IMR-90 (cell line): ENCODE measurements at regions not wholly inside any gene's neighbourhood (a gene's known extent, or its start where the extent isn't known, plus 50 kb on each side); places are given as distances from the start of the nearest gene placed in this dataset.

Experiments used
- ATAC-seq: fragments of 200-7000 bp; cut with Tn5 transposase; 2 replicates; pipeline ENCODE4 v1.9.1; 2020; ENCODE audit warnings: low read depth, mild to moderate bottlenecking, moderate library complexity
- BruUV-seq: library from RNA; stranded (reverse); fragments of 400-500 nt; replicated peaks from 2 replicates; lab custom pipeline; 2021; lab: Mats Ljungman, UMichigan
- CTCF ChIA-PET: fragments of 300-600 bp; formaldehyde crosslinking; extraction: SDS; loops from one replicate; lab custom pipeline; 2021; ENCODE audit warnings: antibody characterized with exemption; lab: Yijun Ruan, JAX
- POLR2A ChIA-PET: fragments of 300-600 bp; sonication (Branson Sonifier 250); formaldehyde crosslinking; loops from one replicate; lab custom pipeline; 2022; ENCODE audit warnings: antibody characterized with exemption; ENCODE audit not compliant: unreplicated experiment; lab: Charles Lee
- DNase-seq: peaks from one replicate; pipeline ENCODE4 v3.0.0; 2013
- H2AFZ ChIP-seq: replicated peaks from 2 replicates; pipeline ENCODE3; 2013; ENCODE audit warnings: low read length, mild to moderate bottlenecking; ENCODE audit not compliant: poor library complexity
- H2AK5ac ChIP-seq: 2 replicates; pipeline ENCODE4 v1.6.1; 2013; ENCODE audit warnings: low read depth, low read length, inconsistent platforms
- H2AK9ac ChIP-seq: replicated peaks from 2 replicates; pipeline ENCODE3; 2013; ENCODE audit warnings: mild to moderate bottlenecking, low read depth, low read length, moderate library complexity; ENCODE audit not compliant: poor library complexity
- H2BK120ac ChIP-seq: 2 replicates; pipeline ENCODE4 v1.6.1; 2013; ENCODE audit warnings: low read depth, low read length, inconsistent platforms
- H2BK15ac ChIP-seq: 3 replicates; pipeline ENCODE4 v1.6.1; 2013; ENCODE audit warnings: low read depth, low read length, inconsistent platforms
- H2BK20ac ChIP-seq: 2 replicates; pipeline ENCODE4 v1.6.1; 2013; ENCODE audit warnings: low read depth, mild to moderate bottlenecking, inconsistent platforms, low read length, moderate library complexity
- H2BK5ac ChIP-seq: 2 replicates; pipeline ENCODE4 v1.6.1; 2013; ENCODE audit warnings: mild to moderate bottlenecking, low read depth, low read length, inconsistent platforms; ENCODE audit not compliant: poor library complexity, severe bottlenecking
- H3K14ac ChIP-seq: replicated peaks from 2 replicates; pipeline ENCODE4 v1.6.1; 2013; ENCODE audit warnings: low read depth, low read length, inconsistent platforms
- H3K18ac ChIP-seq: 2 replicates; pipeline ENCODE4 v1.6.1; 2013; ENCODE audit warnings: low read depth, low read length, control low read depth
- H3K23ac ChIP-seq: 2 replicates; pipeline ENCODE4 v1.6.1; 2013; ENCODE audit warnings: low read depth, low read length, inconsistent platforms
- H3K27ac ChIP-seq: 2 replicates; pipeline ENCODE4 v1.5.1; 2013; ENCODE audit warnings: mild to moderate bottlenecking, control low read depth, low read length; ENCODE audit not compliant: insufficient read depth
- H3K27me3 ChIP-seq: 2 replicates; pipeline ENCODE4 v1.6.1; 2013; ENCODE audit warnings: low read length; ENCODE audit not compliant: control insufficient read depth, insufficient read depth
- H3K36me3 ChIP-seq: 2 replicates; pipeline ENCODE4 v1.6.1; 2013; ENCODE audit warnings: low read length, mixed read lengths; ENCODE audit not compliant: control insufficient read depth, insufficient read depth
- H3K4ac ChIP-seq: 2 replicates; pipeline ENCODE4 v1.6.1; 2013; ENCODE audit warnings: low read depth, low read length, inconsistent platforms
- H3K4me1 ChIP-seq: 2 replicates; pipeline ENCODE4 v1.6.1; 2013; ENCODE audit warnings: low read length, mixed read lengths; ENCODE audit not compliant: control insufficient read depth, insufficient read depth
- H3K4me2 ChIP-seq: 2 replicates; pipeline ENCODE4 v1.6.1; 2013; ENCODE audit warnings: low read depth, mild to moderate bottlenecking, control low read depth, low read length, moderate library complexity
- H3K4me3 ChIP-seq: 2 replicates; pipeline ENCODE4 v1.5.1; 2013; ENCODE audit warnings: low read depth, mild to moderate bottlenecking, control low read depth, low read length, moderate library complexity; ENCODE audit not compliant: insufficient read depth
- H3K56ac ChIP-seq: 2 replicates; pipeline ENCODE4 v1.6.1; 2013; ENCODE audit warnings: low read length, inconsistent platforms; ENCODE audit not compliant: insufficient read depth; ENCODE audit errors: extremely low read depth
- H3K79me1 ChIP-seq, 2 experiments: 2 replicates each; pipeline ENCODE4 v1.6.1; 2013; ENCODE audit warnings: low read length in 2 of 2, inconsistent platforms in 1 of 2, low read depth in 1 of 2
- H3K9ac ChIP-seq: 2 replicates; pipeline ENCODE4 v1.6.1; 2013; ENCODE audit warnings: low read depth, low read length, control low read depth
- H3K9me1 ChIP-seq: 2 replicates; pipeline ENCODE4 v1.6.1; 2013; ENCODE audit warnings: low read length, inconsistent platforms; ENCODE audit not compliant: insufficient read depth
- H3K9me3 ChIP-seq: 2 replicates; pipeline ENCODE4 v1.6.1; 2013; ENCODE audit warnings: low read length; ENCODE audit not compliant: control insufficient read depth, insufficient read depth
- H4K20me1 ChIP-seq: 2 replicates; pipeline ENCODE4 v1.6.1; 2013; ENCODE audit warnings: low read length, inconsistent platforms; ENCODE audit not compliant: insufficient read depth
- H4K5ac ChIP-seq: 2 replicates; pipeline ENCODE4 v1.6.1; 2013; ENCODE audit warnings: mild to moderate bottlenecking, low read depth, low read length, control low read depth
- H4K8ac ChIP-seq, 2 experiments: 2 replicates each; pipeline ENCODE4 v1.6.1; 2013; ENCODE audit warnings: low read depth in 2 of 2, low read length in 2 of 2, control low read depth in 1 of 2, inconsistent platforms in 1 of 2
- H4K91ac ChIP-seq: 2 replicates; pipeline ENCODE4 v1.6.1; 2013; ENCODE audit warnings: low read depth, low read length, inconsistent platforms; ENCODE audit not compliant: insufficient read depth
- BHLHE40 ChIP-seq: fragments of 150-350 bp; IDR thresholded peaks from 2 replicates; pipeline ENCODE4 v1.6.1; 2016; ENCODE audit warnings: mild to moderate bottlenecking, low read depth, low read length
- CHD1 ChIP-seq: IDR thresholded peaks from 2 replicates; pipeline ENCODE4 v1.6.1; 2012; ENCODE audit warnings: low read depth, low read length, improper control_type of control experiment
- MAFK ChIP-seq: IDR thresholded peaks from 2 replicates; pipeline ENCODE4 v1.6.1; 2012; ENCODE audit warnings: low read depth, low read length, improper control_type of control experiment
- MAZ ChIP-seq: IDR thresholded peaks from 2 replicates; pipeline ENCODE4 v1.6.1; 2012; ENCODE audit warnings: low read depth, mild to moderate bottlenecking, low read length, improper control_type of control experiment, moderate library complexity, borderline replicate concordance
- MXI1 ChIP-seq: IDR thresholded peaks from 2 replicates; pipeline ENCODE4 v1.6.1; 2012; ENCODE audit warnings: low read depth, mild to moderate bottlenecking, low read length, moderate library complexity, borderline replicate concordance
- POLR2A ChIP-seq: IDR thresholded peaks from 2 replicates; pipeline ENCODE4 v1.6.1; 2012; ENCODE audit warnings: mild to moderate bottlenecking, low read depth, low read length
- RAD21 ChIP-seq: IDR thresholded peaks from 2 replicates; pipeline ENCODE4 v1.6.1; 2012; ENCODE audit warnings: low read length, improper control_type of control experiment
- RCOR1 ChIP-seq: IDR thresholded peaks from 2 replicates; pipeline ENCODE4 v1.6.1; 2012; ENCODE audit warnings: mild to moderate bottlenecking, low read length, improper control_type of control experiment; ENCODE audit not compliant: insufficient replicate concordance
- RFX5 ChIP-seq: IDR thresholded peaks from 2 replicates; pipeline ENCODE4 v1.8.0; 2012; ENCODE audit warnings: low read depth, mild to moderate bottlenecking, low read length, moderate library complexity
- SMC3 ChIP-seq: fragments of 150-350 bp; IDR thresholded peaks from 2 replicates; pipeline ENCODE4 v1.6.1; 2016; ENCODE audit warnings: low read depth, mild to moderate bottlenecking, antibody characterized with exemption, low read length, moderate library complexity
- WGBS, 2 experiments: methylation state at CpG; one replicate each; pipeline versions ENCODE4 v1.1.5 to v1.1.7; 2013; ENCODE audit warnings: missing lambda C conversion rate in 2 of 2; ENCODE audit not compliant: insufficient read length in 1 of 2; ENCODE audit errors: extremely low coverage in 2 of 2; 5-methylcytosine and 5-hydroxymethylcytosine counted together
- dilution Hi-C: fragments of 300-500 bp; cut with HindIII; formaldehyde crosslinking; loops from one replicate; pipeline ENCODE4 v1.14.3; 2018; ENCODE audit warnings: low sequenced_read_pairs; ENCODE audit not compliant: unreplicated experiment
- in situ Hi-C: fragments of 300-500 bp; cut with MboI; formaldehyde crosslinking; loops from 3 replicates; pipeline ENCODE4 v1.14.3; 2019; ENCODE audit warnings: low sequenced_read_pairs, inconsistent platforms, mixed read lengths
- intact Hi-C: fragments of 100-400 bp; cut with micrococcal nuclease; formaldehyde crosslinking; loops from 2 replicates; pipeline ENCODE4 v1.10.0; 2022
- TF ChIP-seq, protein P1 (sequence below): fragments of 150-350 bp; IDR thresholded peaks from 2 replicates; pipeline ENCODE4 v1.6.1; 2017; ENCODE audit warnings: mild to moderate bottlenecking, antibody characterized with exemption, low read length, low read depth
- TF ChIP-seq, protein P2 (sequence below): fragments of 150-350 bp; IDR thresholded peaks from 2 replicates; pipeline ENCODE4 v1.6.1; 2016; ENCODE audit warnings: low read depth, mild to moderate bottlenecking, low read length, moderate library complexity, borderline replicate concordance

DNA sequence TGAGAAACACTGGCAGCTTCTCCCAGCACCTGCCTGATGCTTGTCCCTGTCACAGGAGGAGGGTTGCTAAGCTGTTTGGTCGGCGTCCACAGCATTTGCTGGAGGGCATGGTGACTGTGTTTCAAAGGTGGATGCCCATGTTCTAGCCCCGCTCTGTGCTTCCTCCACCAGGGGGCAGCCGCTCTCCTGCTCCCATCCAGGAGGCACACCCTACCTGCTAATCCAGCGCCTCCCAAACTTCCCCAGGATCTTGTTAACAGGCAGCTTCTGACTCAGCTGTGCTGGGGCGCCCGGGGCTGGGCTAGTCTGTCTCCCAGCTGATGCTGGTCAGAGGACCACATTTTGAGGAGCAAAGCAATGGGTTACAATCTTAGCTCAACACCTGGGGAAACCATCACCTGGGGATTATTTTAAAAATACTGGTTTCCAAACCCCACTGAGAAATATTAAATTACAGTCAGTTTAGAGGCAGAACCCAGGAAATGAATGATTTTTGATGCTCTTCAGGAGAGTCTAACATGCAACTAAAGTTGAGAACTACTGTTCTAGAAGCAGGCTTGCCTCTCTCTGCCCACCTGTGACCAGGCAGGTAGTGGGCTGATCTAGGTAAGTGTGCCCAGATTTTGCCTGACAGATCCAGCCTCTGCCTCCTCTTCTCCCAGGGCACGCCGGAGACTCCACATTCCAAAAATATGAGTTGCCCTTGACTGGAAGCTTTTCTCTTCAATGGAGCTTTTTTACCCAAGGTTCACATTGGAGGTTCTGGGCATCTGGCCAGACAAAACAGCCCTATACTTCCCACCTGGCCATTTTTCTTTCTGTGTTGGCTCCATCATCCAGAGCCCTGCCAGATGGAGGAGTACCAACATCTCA is 92.7 kb upstream of the GPR26 start (continued):
- TF ChIP-seq MXI1, result no peak

DNA sequence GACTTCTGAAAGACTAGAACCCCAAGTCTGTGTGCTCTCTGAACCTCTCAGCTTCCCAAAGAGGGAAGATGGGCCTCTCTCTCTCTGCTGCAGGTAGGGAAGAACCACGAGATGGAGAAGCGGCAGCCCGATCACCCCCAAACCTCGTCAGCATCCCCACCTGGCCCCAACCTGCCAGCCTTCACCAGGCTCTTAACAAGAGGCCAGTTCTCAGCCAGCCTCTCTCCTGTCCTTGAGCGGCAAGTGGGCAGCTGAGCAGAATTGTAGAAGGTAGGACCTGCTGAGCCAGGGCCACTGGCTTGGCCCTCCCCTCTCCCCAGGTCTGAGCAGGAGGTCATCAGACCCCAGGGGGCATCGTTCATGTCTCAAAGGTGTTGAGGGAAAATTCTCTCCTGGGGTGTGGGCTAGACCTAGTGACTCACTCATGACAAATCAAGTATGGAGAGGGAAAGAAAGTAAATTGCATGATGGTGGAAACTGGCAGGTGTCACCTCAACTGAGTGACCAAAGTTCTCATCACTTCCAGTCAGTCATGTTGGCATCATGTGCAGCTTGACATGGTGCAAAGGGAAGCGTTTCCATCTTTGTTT is 92.0 kb upstream of the GPR26 start:
- no peak overlapping the region for H2BK5ac ChIP-seq
- TF ChIP-seq, protein P1, sequence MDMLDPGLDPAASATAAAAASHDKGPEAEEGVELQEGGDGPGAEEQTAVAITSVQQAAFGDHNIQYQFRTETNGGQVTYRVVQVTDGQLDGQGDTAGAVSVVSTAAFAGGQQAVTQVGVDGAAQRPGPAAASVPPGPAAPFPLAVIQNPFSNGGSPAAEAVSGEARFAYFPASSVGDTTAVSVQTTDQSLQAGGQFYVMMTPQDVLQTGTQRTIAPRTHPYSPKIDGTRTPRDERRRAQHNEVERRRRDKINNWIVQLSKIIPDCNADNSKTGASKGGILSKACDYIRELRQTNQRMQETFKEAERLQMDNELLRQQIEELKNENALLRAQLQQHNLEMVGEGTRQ, result no peak
- TF ChIP-seq RCOR1 (no peak), CHD1 (no peak), MAFK (no peak), POLR2A (no peak), RAD21 (no peak), RFX5 (no peak), BHLHE40 (no peak), MXI1 (no peak), SMC3 (no peak), MAZ (no peak)
- TF ChIP-seq, protein P2, sequence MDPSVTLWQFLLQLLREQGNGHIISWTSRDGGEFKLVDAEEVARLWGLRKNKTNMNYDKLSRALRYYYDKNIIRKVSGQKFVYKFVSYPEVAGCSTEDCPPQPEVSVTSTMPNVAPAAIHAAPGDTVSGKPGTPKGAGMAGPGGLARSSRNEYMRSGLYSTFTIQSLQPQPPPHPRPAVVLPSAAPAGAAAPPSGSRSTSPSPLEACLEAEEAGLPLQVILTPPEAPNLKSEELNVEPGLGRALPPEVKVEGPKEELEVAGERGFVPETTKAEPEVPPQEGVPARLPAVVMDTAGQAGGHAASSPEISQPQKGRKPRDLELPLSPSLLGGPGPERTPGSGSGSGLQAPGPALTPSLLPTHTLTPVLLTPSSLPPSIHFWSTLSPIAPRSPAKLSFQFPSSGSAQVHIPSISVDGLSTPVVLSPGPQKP, result no peak

More for the DNA sequence above, 92.0 kb upstream of the GPR26 start:
- BruUV-seq, result no TSS peak
- Histone ChIP-seq H4K20me1 (no peaks in the 10 kb centered on the region), H3K27me3 (no peaks in the 10 kb centered on the region), H2AFZ (no peak overlapping the region), H3K9me3 (peaks cover 13% of the 10 kb centered on the region; the same call in 1 of the 2 replicates), H4K5ac (no peak overlapping the region), H3K4ac (no peak overlapping the region), H3K27ac (no peak overlapping the region), H4K91ac (no peak overlapping the region), H3K23ac (no peak overlapping the region), H4K8ac (no peak overlapping the region), H3K36me3 (no peaks in the 10 kb centered on the region), H2BK15ac (no peak overlapping the region), H2BK120ac (no peak overlapping the region), H3K4me2 (no peak overlapping the region), H3K4me3 (no peak overlapping the region), H3K18ac (no peak overlapping the region), H3K9ac (no peak overlapping the region), H3K56ac (no peak overlapping the region), H2AK5ac (no peak overlapping the region), H3K9me1 (no peaks in the 10 kb centered on the region), H2AK9ac (no peak overlapping the region), H2BK20ac (no peak overlapping the region), H3K79me1 (no peaks in the 10 kb centered on the region), H3K4me1 (no peaks in the 10 kb centered on the region), H3K14ac (no peak overlapping the region)
- ChIA-PET POLR2A (no interaction called here), CTCF (no interaction called here)
- intact Hi-C loops, result no loop called here
- in situ Hi-C loops, result loop anchor here (25.0 kb wide), 1 partner anchor 912 kb away; a partner anchor contains a TSS
- no peak for ATAC-seq
- DNase-seq, result no peak
- dilution Hi-C loops, result no loop called here
- WGBS, 2 experiments, result no CpG with 5 or more reads among the region's 7 CpGs
